Calu3 (cell line): ENCODE measurements at regions not wholly inside any gene's neighbourhood (a gene's known extent, or its start where the extent isn't known, plus 50 kb on each side); places are given as distances from the start of the nearest gene placed in this dataset.

ENCODE experiments used
- BruUV-seq: library from RNA; stranded (reverse); fragments of 400-500 nt; replicated peaks from 2 replicates; lab custom pipeline; 2021; lab: Mats Ljungman, UMichigan
- CTCF ChIA-PET: fragments of 300-600 bp; sonication (Branson Sonifier 250); formaldehyde crosslinking; loops from one replicate; lab custom pipeline; 2022; ENCODE audit warnings: antibody characterized with exemption; lab: Charles Lee
- DNase-seq: peaks from one replicate; pipeline ENCODE4 v3.0.0; 2022
- H3K27ac Mint-ChIP-seq: one replicate; pipeline ENCODE4 v1.8.0; 2022; ENCODE audit warnings: mixed read lengths; ENCODE audit not compliant: unreplicated experiment
- H3K27me3 Mint-ChIP-seq: one replicate; pipeline ENCODE4 v1.8.0; 2022; ENCODE audit warnings: mixed read lengths; ENCODE audit not compliant: unreplicated experiment
- H3K36me3 Mint-ChIP-seq: one replicate; pipeline ENCODE4 v1.8.0; 2022; ENCODE audit warnings: mild to moderate bottlenecking, moderate library complexity, mixed read lengths; ENCODE audit not compliant: insufficient read depth, unreplicated experiment
- H3K4me1 Mint-ChIP-seq: one replicate; pipeline ENCODE4 v1.8.0; 2022; ENCODE audit warnings: mild to moderate bottlenecking, low read depth, mixed read lengths; ENCODE audit not compliant: unreplicated experiment
- H3K4me3 Mint-ChIP-seq: one replicate; pipeline ENCODE4 v1.8.0; 2022; ENCODE audit warnings: mild to moderate bottlenecking, low read depth, moderate library complexity, mixed read lengths; ENCODE audit not compliant: unreplicated experiment
- H3K9me3 Mint-ChIP-seq: one replicate; pipeline ENCODE4 v1.8.0; 2022; ENCODE audit warnings: low read depth, mixed read lengths; ENCODE audit not compliant: unreplicated experiment
- CTCF ChIP-seq: fragments of 200-600 bp; IDR thresholded peaks from one replicate; pipeline ENCODE4 v1.8.0; 2022; ENCODE audit warnings: antibody characterized with exemption; ENCODE audit not compliant: unreplicated experiment
- intact Hi-C: fragments of 100-400 bp; cut with micrococcal nuclease; formaldehyde crosslinking; loops from one replicate; pipeline ENCODE4 v1.10.0; 2022; ENCODE audit not compliant: unreplicated experiment

- no peaks in the 10 kb centered on the region for H3K4me1 Mint-ChIP-seq
- intact Hi-C loops: no loop called here
- no peak overlapping the region for H3K27ac Mint-ChIP-seq
These were observed 284.3 kb downstream of the SKAP2 start for GRCh38 chr7:26580064-26580591.

DNA sequence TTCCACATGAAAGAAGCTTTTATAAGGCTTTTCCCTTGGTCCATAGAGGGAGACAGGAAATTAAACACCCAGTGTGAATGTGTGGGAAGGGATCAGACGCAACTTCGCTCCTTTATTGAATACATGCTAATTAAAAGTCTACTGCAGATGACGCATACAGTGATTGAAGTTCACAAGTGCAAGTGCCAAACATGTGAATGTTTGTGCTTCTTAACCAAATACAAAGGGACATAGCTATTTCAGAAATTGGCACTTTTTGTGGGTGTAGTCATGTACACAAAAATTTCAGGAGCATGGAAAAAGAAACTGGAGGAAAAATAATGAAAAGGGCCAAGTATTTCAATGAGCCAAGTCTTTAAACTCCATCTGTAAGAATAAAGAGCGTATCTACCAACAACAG lies 283.7 kb downstream of the SKAP2 start:
- peaks cover 3% of the 10 kb centered on the region for H3K9me3 Mint-ChIP-seq
- no peak overlapping the region for H3K4me3 Mint-ChIP-seq
- no peak for TF ChIP-seq CTCF
- CTCF ChIA-PET: no interaction called here
- H3K4me1 Mint-ChIP-seq: no peaks in the 10 kb centered on the region
- DNase-seq: no peak
- no peak overlapping the region for H3K27ac Mint-ChIP-seq
- peaks cover 8% of the 10 kb centered on the region for H3K27me3 Mint-ChIP-seq
- intact Hi-C loops: no loop called here
- no TSS peak for BruUV-seq
- no peaks in the 10 kb centered on the region for H3K36me3 Mint-ChIP-seq

More at GRCh38 chr7:26580064-26580591, 284.3 kb downstream of the SKAP2 start:
- CTCF ChIA-PET: no interaction called here
- no peaks in the 10 kb centered on the region for H3K36me3 Mint-ChIP-seq
- H3K9me3 Mint-ChIP-seq: peaks cover 3% of the 10 kb centered on the region
- no TSS peak for BruUV-seq
- DNase-seq: no peak
- H3K4me3 Mint-ChIP-seq: no peak overlapping the region
- TF ChIP-seq CTCF: no peak
- peaks cover 8% of the 10 kb centered on the region for H3K27me3 Mint-ChIP-seq

DNA sequence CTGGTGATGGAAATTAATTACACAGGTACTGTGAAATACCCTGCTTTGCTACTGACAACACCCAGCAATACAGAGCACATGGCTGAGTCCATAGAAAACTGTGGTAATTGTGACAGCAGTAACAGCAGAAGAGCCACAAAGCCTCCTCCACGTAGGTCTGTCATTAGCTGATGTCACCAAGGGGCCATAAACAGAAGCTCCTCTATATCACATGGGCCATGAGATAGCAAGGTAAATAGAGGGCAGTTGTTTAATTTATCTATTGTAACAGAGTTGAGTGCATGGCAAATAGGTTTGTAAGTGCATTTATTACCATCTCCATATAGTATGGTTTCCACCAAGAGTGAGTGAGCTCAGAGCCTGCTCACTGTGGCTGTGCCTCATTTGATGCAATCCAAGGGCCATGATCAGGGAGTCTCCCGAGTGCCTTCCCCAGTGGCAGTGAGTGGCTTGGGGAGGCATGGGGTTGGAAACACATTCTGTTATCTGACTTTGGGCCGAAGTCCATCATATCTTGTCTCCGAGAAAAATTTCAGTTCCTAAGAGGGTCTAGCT lies 281.2 kb downstream of the SKAP2 start:
- Mint-ChIP-seq H3K36me3 (no peaks in the 10 kb centered on the region), H3K4me1 (no peaks in the 10 kb centered on the region), H3K27me3 (peaks cover 8% of the 10 kb centered on the region), H3K9me3 (peaks cover 3% of the 10 kb centered on the region), H3K27ac (no peak overlapping the region), H3K4me3 (no peak overlapping the region)
- CTCF ChIA-PET: no interaction called here
- DNase-seq: no peak
- no TSS peak for BruUV-seq
- TF ChIP-seq CTCF: no peak
- intact Hi-C loops: no loop called here

GRCh38 chr7:26584326-26584725 lies 280.1 kb downstream of the SKAP2 start:
- H3K4me3 Mint-ChIP-seq: no peak overlapping the region
- no peak for DNase-seq
- peaks cover 8% of the 10 kb centered on the region for H3K27me3 Mint-ChIP-seq
- H3K27ac Mint-ChIP-seq: no peak overlapping the region
- TF ChIP-seq CTCF: no peak
- H3K4me1 Mint-ChIP-seq: no peaks in the 10 kb centered on the region
- H3K9me3 Mint-ChIP-seq: no peaks in the 10 kb centered on the region
- intact Hi-C loops: no loop called here
- CTCF ChIA-PET: interaction anchor here (0.7 kb wide), 1 partner anchor 72 kb away, joined by 6 read pairs; no protein-coding TSS in a partner anchor
- BruUV-seq: no TSS peak
- H3K36me3 Mint-ChIP-seq: no peaks in the 10 kb centered on the region
